C4-2B (cell line): ENCODE measurements at regions not wholly inside any gene's neighbourhood (a gene's known extent, or its start where the extent isn't known, plus 50 kb on each side); places are given as distances from the start of the nearest gene placed in this dataset.

Experiments used
- CTCF ChIP-seq: fragments of 450-650 bp; conservative IDR thresholded peaks from 2 replicates; pipeline ENCODE4 v1.5.1; 2017; ENCODE audit warnings: mild to moderate bottlenecking
- ZFX ChIP-seq: fragments of 450-650 bp; IDR thresholded peaks from 2 replicates; pipeline ENCODE4 v1.6.1; 2017

GRCh38 chr5:158532739-158533138, 567.0 kb downstream of the EBF1 start:
- no peak for TF ChIP-seq CTCF
- no peak; the same call in 1 of the 2 replicates for TF ChIP-seq ZFX
